ENCODE measurements at regions not wholly inside any gene's neighbourhood (a gene's known extent, or its start where the extent isn't known, plus 50 kb on each side); places are given as distances from the start of the nearest gene placed in this dataset.

DNA sequence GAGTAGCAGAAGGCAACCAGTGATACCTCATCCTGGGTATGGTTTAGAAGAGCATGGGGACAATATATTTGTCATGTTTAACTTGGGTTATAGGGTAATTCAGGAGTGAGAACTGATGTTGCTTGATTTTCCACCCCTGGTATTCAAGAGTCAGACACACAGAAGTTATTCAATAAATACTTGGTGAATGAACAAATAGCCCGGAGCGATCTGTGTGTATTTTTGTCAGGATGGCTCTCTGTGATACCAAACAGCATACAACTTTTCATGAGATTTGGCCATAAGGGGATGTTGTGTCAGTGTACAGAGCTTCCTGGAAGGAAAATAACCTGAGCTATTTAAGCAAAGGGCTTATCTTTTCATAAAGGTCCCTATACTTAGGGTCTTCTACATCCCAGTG lies 270.2 kb upstream of the C1orf87 start (continued):
- no peak for TF ChIP-seq GABPA (IDR thresholded peaks at IDR 0.05; ENCODE audit: borderline replicate concordance, insufficient read depth, low read length)
- TF ChIP-seq, protein P1, sequence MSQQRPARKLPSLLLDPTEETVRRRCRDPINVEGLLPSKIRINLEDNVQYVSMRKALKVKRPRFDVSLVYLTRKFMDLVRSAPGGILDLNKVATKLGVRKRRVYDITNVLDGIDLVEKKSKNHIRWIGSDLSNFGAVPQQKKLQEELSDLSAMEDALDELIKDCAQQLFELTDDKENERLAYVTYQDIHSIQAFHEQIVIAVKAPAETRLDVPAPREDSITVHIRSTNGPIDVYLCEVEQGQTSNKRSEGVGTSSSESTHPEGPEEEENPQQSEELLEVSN (IDR thresholded peaks at IDR 0.05), result no peak
- no peak for TF ChIP-seq BACH1 (IDR thresholded peaks at IDR 0.05; ENCODE audit: low read length)
- TF ChIP-seq NANOG (IDR thresholded peaks at IDR 0.05; ENCODE audit: insufficient read depth, low read depth, low read length, poor library complexity, severe bottlenecking), result no peak
- TF ChIP-seq MAFK (IDR thresholded peaks at IDR 0.05; ENCODE audit: low read depth, low read length), result no peak
- no peak for TF ChIP-seq NRF1 (IDR thresholded peaks at IDR 0.05; ENCODE audit: low read depth, low read length)
- TF ChIP-seq CEBPB (IDR thresholded peaks at IDR 0.05; ENCODE audit: low read depth, low read length), result no peak
